Thyroid gland (tissue), 4 donors: ENCODE measurements at regions not wholly inside any gene's neighbourhood (a gene's known extent, or its start where the extent isn't known, plus 50 kb on each side); places are given as distances from the start of the nearest gene placed in this dataset.

Source experiments
- POLR2A ChIP-seq, 2 donors: fragments of 450-650 bp; IDR thresholded peaks; one replicate each; pipeline ENCODE4 v1.6.1; 2017; ENCODE audit warnings: antibody characterized with exemption in 2 of 2, mild to moderate bottlenecking in 2 of 2, moderate library complexity in 1 of 2
- TF ChIP-seq, protein P1 (sequence below), 6 experiments: fragments of 200-600 bp in 3 of 6; fragments of 450-650 bp in 3 of 6; sonication (generic) in 3 of 6; IDR thresholded peaks; one replicate each; pipeline ENCODE4 v1.5.1; 2016 to 2019; ENCODE audit warnings: antibody characterized with exemption in 6 of 6, mild to moderate bottlenecking in 2 of 6, inconsistent platforms in 1 of 6, moderate library complexity in 1 of 6

DNA sequence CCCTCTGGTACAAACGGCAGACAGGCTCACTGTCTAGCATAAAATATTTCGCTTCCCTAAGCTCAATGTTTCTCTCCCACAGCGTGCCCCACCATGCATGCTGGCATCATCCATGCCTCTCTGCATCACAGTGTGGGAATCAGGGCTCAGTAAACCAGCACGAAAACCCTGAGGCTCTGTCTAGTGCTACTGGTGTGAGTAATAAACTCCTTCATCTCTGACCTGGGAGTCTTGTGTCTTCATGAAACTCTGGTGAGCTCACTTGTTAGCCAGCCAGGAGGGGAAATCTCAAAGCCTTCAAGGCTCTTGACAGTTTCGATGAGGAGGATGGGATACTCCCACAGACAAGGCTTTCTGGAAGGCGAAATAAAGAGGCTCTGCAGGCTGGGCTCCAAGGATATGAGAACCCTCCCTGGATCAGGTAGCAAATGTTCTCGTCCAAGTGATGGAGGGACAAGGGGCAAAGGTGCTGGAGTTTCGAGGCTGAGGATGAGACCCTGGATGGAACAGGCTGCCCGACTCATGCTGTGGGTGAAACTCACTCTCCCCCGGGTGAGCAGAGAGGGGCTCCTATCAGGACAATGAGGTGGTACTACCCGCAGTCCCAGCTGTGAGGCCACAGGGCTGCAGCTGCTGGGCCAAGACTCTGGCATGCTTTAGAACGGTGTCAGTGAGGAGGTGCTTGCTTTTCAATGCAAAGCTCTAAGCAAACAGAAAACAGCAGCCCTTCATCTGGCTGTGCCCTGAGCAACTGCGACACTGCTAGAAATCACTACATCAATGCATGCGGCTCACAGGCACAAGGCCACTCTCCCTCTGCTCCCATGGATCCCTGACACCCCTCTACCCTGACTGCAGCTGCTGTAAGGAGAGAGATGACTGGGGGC lies 69.3 kb downstream of the SHANK2 start:
- TF ChIP-seq, protein P1, sequence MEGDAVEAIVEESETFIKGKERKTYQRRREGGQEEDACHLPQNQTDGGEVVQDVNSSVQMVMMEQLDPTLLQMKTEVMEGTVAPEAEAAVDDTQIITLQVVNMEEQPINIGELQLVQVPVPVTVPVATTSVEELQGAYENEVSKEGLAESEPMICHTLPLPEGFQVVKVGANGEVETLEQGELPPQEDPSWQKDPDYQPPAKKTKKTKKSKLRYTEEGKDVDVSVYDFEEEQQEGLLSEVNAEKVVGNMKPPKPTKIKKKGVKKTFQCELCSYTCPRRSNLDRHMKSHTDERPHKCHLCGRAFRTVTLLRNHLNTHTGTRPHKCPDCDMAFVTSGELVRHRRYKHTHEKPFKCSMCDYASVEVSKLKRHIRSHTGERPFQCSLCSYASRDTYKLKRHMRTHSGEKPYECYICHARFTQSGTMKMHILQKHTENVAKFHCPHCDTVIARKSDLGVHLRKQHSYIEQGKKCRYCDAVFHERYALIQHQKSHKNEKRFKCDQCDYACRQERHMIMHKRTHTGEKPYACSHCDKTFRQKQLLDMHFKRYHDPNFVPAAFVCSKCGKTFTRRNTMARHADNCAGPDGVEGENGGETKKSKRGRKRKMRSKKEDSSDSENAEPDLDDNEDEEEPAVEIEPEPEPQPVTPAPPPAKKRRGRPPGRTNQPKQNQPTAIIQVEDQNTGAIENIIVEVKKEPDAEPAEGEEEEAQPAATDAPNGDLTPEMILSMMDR (IDR thresholded peaks at IDR 0.05) = no peak
- TF ChIP-seq POLR2A (IDR thresholded peaks at IDR 0.05) = no peak
